Stomach (tissue), 4 donors: ENCODE measurements at regions not wholly inside any gene's neighbourhood (a gene's known extent, or its start where the extent isn't known, plus 50 kb on each side); places are given as distances from the start of the nearest gene placed in this dataset.

ENCODE experiments used
- CTCF ChIP-seq, 7 experiments: fragments of 450-650 bp in 4 of 7; fragments of 200-600 bp in 3 of 7; sonication (generic) in 3 of 7; IDR thresholded peaks; one replicate each; pipeline ENCODE4 v1.5.1; 2016 to 2019; ENCODE audit warnings: antibody characterized with exemption in 7 of 7, control low read depth in 2 of 7, mild to moderate bottlenecking in 1 of 7
- POLR2A ChIP-seq, 4 donors: fragments of 450-650 bp; IDR thresholded peaks; one replicate each; pipeline ENCODE4 v1.6.1; 2016; ENCODE audit warnings: antibody characterized with exemption in 4 of 4, control low read depth in 2 of 4, mild to moderate bottlenecking in 1 of 4, moderate library complexity in 1 of 4

- TF ChIP-seq CTCF (IDR thresholded peaks at IDR 0.05) (no peak), POLR2A (IDR thresholded peaks at IDR 0.05) (no peak)
Measured at GRCh38 chr6:72551470-72551869, 70.4 kb upstream of the KCNQ5 start.
